ENCODE measurements at regions not wholly inside any gene's neighbourhood (a gene's known extent, or its start where the extent isn't known, plus 50 kb on each side); places are given as distances from the start of the nearest gene placed in this dataset.
"Not testable (repeated sequence)": the region's sequence is repeated elsewhere in the genome, so short reads cannot be mapped to it uniquely, and the experiment has no call there.

DNA sequence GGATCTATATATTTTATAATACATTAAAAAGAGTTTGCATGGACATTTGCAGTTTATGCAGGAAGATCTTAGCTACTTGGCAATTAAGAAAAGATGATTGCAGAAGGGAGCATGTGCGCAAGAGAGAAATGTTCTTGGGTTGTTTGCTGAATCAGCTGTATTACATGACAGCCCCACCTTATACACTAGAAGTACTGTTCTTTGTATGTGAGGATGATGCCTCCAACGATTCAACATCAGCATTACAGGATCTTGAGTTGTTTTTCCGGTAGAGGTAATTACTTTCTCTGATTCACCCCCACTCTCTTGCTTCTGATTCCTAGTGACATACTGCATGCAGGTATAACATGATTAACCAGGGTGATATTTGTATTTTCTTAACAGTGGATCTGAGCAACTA, 140.8 kb downstream of the PCDH7 start:
- FAIRE-seq (no peak), DNase-seq (ENCODE audit: insufficient read length) (no peak)
- no peak for TF ChIP-seq POLR2A (IDR thresholded peaks at IDR 0.05; ENCODE audit: low read depth, low read length)

DNA sequence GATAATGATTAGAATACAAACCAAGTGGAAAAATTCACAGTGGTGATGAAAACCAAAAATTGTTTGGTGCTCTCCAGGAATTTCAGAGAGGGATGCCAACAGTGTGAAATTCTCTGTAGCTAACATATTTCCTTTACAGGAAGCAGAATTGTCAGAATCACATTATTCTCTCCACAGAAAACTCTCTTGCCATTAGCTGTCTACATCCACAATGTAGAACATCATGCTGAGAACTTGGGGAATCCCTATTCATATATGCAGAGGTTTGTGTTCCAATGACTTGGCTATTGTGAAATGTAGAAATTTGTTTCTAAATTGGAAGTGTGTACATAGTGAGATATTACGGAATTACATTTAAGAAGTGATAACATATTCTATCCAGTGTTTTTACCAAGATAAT, 142.0 kb downstream of the PCDH7 start:
- DNase-seq (ENCODE audit: insufficient read length): no peak
- TF ChIP-seq TAF1 (IDR thresholded peaks at IDR 0.05; ENCODE audit: borderline replicate concordance, low read depth, low read length) (no peak), POLR2AphosphoS5 (IDR thresholded peaks at IDR 0.05; ENCODE audit: low read depth, low read length) (no peak), POLR2A (IDR thresholded peaks at IDR 0.05; ENCODE audit: low read depth, low read length) (no peak)
- FAIRE-seq: no peak

DNA sequence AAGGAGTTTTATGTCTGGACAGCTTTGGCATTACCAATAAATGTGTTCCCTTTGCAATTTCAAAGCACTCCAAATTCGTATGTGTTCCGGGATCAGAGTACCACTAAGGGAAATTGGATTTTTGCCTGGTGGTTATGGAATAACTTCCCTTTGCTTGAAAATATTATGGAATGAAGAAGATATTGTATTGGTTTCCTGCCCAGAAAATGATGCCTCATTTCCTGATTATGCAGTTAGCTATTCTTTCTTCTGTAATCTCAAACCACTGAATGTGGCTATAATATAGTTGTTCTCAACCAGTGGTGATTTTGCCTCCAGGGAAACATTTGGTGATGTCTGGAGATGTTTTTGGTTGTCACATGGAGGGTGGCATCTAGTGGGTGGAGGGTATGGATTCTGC, 142.9 kb downstream of the PCDH7 start:
- DNase-seq (ENCODE audit: insufficient read length) (no peak), FAIRE-seq (no peak)
- TF ChIP-seq TAF1 (IDR thresholded peaks at IDR 0.05; ENCODE audit: borderline replicate concordance, low read depth, low read length) (no peak), POLR2AphosphoS5 (IDR thresholded peaks at IDR 0.05; ENCODE audit: low read depth, low read length) (no peak), POLR2A (IDR thresholded peaks at IDR 0.05; ENCODE audit: low read depth, low read length) (no peak)

DNA sequence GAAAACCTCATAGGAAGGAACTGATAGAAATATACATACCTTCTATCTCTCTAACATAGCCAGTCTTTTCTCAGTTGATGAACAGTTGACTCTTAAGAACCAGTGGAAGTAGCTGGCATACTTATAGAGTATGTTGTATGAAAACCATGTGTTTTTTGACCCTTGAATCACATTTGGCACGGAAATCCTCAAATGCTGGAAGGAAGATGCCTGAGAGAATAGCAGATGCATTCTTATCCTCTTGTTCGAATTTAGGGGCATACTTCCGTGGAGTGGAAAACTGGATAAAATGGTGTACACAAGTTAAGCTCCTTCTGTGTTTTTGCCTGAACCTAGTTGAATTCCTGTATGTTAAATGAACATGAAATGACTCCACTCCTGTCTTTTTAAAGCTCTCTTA, 145.5 kb downstream of the PCDH7 start:
- no peak for FAIRE-seq

DNA sequence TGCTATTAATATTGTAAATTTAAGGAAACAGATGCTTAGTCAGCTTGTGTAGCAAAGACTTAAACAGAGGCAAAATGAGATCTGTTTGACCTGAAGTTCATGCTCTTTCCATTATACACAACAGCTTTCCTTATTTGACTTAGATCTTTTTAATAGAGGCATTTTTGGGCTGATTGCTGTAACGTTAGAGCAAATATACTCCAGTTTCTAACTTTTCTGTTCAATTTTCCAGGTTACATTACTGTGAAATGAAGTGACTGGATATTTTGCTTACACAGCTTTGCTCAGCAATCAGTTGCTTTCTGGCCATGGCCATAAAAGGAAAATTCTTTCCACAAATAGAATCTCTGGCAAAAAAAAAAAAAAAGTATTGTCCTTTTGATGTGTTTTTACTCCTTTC, 146.2 kb downstream of the PCDH7 start:
- TF ChIP-seq POLR2A (IDR thresholded peaks at IDR 0.05; ENCODE audit: low read depth, low read length) (no peak), TAF1 (IDR thresholded peaks at IDR 0.05; ENCODE audit: borderline replicate concordance, low read depth, low read length) (no peak), POLR2AphosphoS5 (IDR thresholded peaks at IDR 0.05; ENCODE audit: low read depth, low read length) (no peak)
- DNase-seq (ENCODE audit: insufficient read length) (no peak), FAIRE-seq (no peak)

More for the DNA sequence above, 145.5 kb downstream of the PCDH7 start:
- no peak for TF ChIP-seq POLR2AphosphoS5 (IDR thresholded peaks at IDR 0.05; ENCODE audit: low read depth, low read length)
- TF ChIP-seq TAF1 (IDR thresholded peaks at IDR 0.05; ENCODE audit: borderline replicate concordance, low read depth, low read length): no peak
- no peak for TF ChIP-seq POLR2A (IDR thresholded peaks at IDR 0.05; ENCODE audit: low read depth, low read length)
- DNase-seq (ENCODE audit: insufficient read length): no peak

DNA sequence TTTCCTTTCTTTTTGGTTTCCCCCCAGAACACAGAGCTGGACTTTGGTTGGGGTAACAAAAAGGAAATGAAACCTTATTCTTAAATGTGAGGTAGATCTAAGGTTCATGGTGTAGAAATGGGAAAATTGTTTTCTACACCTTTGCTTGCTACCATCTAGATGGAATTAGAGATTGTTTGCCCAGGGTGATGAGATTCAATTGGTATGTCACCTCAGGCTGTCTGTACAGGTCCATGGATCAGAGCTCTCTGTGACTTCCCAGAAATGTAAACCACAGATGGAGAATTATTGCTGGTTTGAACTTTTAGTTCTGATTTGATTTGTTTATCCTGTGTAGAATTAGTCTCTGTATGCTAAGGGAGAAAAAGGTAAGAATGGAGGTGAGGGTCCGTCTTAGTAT, 146.7 kb downstream of the PCDH7 start:
- TF ChIP-seq POLR2AphosphoS5 (IDR thresholded peaks at IDR 0.05; ENCODE audit: low read depth, low read length): no peak
- DNase-seq (ENCODE audit: insufficient read length): no peak
- FAIRE-seq: no peak

DNA sequence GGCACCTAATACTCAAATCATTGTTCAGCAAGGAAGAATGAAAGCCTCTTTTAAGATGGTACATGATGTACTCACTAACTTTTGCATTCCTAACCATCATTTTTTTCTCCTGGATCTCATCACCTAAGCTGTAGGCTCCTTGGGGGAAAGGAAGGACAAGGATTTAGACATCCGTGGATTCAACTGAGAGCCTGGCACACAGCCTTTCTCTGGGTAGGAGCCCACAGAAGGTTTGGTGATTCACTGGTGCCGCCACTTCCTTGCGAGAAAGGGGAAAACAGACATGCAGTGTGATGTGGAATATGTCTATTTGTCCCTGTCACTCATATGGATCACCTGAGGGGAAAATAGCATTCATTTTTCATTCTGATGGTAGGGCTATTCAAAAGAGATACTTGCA, 147.3 kb downstream of the PCDH7 start:
- TF ChIP-seq POLR2A (IDR thresholded peaks at IDR 0.05; ENCODE audit: low read depth, low read length): no peak
- no peak for FAIRE-seq
- DNase-seq (ENCODE audit: insufficient read length): no peak

DNA sequence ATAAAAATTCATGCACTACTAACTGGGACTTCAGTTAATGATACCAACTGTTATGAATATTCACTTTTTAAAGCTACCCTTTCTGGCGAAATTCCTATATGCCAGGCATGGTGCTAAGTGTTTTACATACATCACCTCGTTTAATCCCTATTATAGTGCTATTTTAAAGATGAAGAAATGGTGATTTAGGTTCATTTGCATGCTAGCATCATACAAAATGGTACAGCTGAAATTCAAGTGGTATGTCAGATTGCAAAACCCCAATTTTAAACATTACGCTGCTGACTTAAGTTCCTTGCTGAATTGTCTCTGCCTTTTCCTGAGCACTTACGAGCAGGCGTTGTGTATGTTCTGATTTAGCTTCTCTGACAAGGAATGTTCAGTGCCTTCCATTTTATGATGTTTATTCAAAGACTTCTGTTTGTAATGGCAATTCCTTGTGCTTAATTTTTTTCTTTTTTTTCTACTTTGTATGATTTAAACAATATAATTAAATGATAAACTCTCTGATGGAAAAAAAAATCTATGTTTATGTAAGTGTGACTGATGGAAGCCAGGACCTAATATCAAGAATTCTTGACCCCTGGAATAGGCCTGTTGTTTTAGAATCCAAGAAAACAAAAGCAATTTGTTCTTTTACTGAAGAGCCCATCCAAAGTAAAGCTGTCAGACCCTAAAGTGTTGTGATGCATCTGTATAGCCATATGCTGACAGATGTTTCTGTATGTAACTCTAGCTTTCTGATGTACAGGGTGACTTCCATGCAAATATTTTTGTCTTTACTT, 148.1 kb downstream of the PCDH7 start:
- DNase-seq (ENCODE audit: insufficient read length) (no peak), FAIRE-seq (no peak)
- no peak for TF ChIP-seq POLR2A (IDR thresholded peaks at IDR 0.05; ENCODE audit: low read depth, low read length)
- TF ChIP-seq TAF1 (IDR thresholded peaks at IDR 0.05; ENCODE audit: borderline replicate concordance, low read depth, low read length): no peak
- no peak for TF ChIP-seq POLR2AphosphoS5 (IDR thresholded peaks at IDR 0.05; ENCODE audit: low read depth, low read length)

DNA sequence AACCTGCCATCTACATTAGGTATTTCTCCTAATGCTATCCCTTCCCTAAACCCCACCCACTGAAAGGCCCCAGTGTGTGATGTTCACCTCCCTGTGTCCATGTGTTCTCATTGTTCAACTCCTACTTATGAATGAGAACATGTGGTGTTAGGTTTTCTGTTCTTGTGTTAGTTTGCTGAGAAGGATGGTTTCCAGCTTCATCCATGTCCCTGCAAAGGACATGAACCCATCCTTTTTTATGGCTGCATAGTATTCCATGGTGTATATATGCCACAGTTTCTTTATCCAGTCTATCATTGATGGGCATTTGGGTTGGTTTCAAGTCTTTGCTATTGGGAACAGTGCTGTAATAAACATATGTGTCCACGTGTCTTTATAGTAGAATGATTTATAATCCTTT, 149.2 kb downstream of the PCDH7 start:
- DNase-seq (ENCODE audit: insufficient read length); FAIRE-seq: not testable (repeated sequence)

DNA sequence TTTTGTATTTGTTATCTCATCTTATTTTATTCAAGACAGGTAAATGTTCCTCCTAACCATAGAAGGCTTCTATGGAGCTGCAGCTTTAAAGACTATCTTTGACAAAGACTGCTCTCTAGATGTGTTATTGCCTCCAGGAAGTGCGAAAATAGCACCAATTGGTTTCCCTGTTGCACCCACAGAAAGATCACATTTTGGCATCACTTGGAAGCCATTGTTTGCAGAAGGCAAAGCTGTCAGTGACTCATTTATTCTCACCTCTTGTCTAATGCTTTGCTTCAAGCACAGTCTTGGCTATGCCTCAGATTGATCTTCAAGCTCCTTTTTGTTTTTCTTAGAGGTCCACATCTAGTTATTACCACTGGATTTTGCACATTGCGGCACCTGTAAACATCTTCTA, 150.3 kb downstream of the PCDH7 start:
- DNase-seq (ENCODE audit: insufficient read length) (no peak), FAIRE-seq (no peak)
- TF ChIP-seq TAF1 (IDR thresholded peaks at IDR 0.05; ENCODE audit: borderline replicate concordance, low read depth, low read length) (no peak), POLR2AphosphoS5 (IDR thresholded peaks at IDR 0.05; ENCODE audit: low read depth, low read length) (no peak), POLR2A (IDR thresholded peaks at IDR 0.05; ENCODE audit: low read depth, low read length) (no peak)

DNA sequence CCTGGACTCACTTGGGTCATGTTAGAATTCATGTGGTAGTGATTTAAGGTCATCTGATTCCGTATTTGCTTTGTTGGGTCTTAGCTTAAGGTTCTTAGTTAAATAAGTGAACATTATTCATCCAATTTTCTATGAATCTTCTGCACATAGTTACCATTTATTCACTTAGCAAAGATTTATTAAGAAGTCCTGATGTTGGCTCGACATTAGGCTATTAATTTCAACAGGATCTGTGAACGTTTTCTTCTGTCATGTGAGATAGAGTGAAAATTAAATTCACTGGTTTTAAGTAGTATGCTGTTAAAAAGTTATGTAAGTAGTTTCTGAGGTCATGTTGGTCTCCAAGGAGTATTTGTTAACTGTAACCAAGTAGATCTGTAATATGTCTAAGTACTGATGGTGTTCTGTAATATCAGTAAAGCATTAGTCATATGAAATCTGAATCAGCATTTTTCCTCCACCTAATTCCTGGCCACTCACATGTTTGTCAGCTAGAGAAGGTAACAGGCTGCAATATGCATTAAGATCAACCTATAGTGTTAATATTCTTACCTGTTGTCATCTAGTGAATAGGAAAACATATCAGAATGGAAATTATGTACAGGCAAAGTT, 155.6 kb downstream of the PCDH7 start:
- TF ChIP-seq POLR2A (IDR thresholded peaks at IDR 0.05; ENCODE audit: low read depth, low read length) (no peak), POLR2AphosphoS5 (IDR thresholded peaks at IDR 0.05; ENCODE audit: low read depth, low read length) (no peak), TAF1 (IDR thresholded peaks at IDR 0.05; ENCODE audit: borderline replicate concordance, low read depth, low read length) (no peak)
- FAIRE-seq: no peak
- DNase-seq (ENCODE audit: insufficient read length): no peak

DNA sequence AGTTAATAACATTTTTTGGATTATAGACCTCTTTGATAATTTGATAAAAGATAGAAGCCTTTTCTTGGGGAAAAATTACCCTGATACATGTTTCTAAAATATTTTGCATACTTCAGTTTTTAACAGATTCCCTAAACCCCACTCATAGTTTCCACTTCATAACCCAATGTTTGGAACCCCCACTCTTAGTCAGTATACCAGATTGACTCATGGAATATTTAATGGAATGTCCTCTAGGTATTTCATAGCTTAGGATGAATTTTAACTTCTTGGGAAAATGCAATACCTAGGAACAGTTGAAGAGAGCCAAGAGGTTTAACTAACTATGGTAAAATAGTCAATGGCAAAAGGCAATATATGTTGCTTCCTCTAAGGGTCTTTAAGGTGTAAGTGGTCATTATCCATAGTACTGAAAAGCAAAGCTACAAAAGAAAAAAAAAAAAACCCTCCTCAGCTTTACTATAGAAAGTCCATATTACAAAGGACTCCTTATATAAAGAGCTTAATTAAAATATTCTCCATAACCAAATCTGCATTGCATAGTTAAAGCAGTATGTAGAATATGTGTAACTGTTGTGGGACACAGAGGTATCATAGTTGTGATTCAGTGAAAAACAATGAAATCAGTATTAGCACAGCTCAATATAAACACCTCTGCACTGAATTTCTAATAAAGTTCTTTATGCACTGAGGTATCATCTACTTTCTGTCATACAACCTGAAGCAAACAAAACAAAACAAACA, 159.9 kb downstream of the PCDH7 start:
- TF ChIP-seq POLR2A (IDR thresholded peaks at IDR 0.05; ENCODE audit: low read depth, low read length) (no peak), TAF1 (IDR thresholded peaks at IDR 0.05; ENCODE audit: borderline replicate concordance, low read depth, low read length) (no peak), POLR2AphosphoS5 (IDR thresholded peaks at IDR 0.05; ENCODE audit: low read depth, low read length) (no peak)
- FAIRE-seq (no peak), DNase-seq (ENCODE audit: insufficient read length) (no peak)
